Muscle of leg (tissue), 3 donors: ENCODE measurements at regions not wholly inside any gene's neighbourhood (a gene's known extent, or its start where the extent isn't known, plus 50 kb on each side); places are given as distances from the start of the nearest gene placed in this dataset.

ENCODE experiments used
- DNase-seq: peaks from one replicate; pipeline ENCODE4 v3.0.0; 2013
- H3K27ac ChIP-seq: one replicate; pipeline ENCODE4 v1.5.1; 2013; ENCODE audit warnings: mild to moderate bottlenecking, low read length, control low read depth
- H3K27me3 ChIP-seq: one replicate; pipeline ENCODE4 v1.6.1; 2013; ENCODE audit warnings: low read length; ENCODE audit not compliant: control insufficient read depth, insufficient read depth
- H3K36me3 ChIP-seq: one replicate; pipeline ENCODE4 v1.6.1; 2013; ENCODE audit warnings: low read length; ENCODE audit not compliant: control insufficient read depth, insufficient read depth
- H3K4me1 ChIP-seq: one replicate; pipeline ENCODE4 v1.6.1; 2013; ENCODE audit warnings: low read length; ENCODE audit not compliant: control insufficient read depth, insufficient read depth
- H3K4me3 ChIP-seq: one replicate; pipeline ENCODE4 v1.5.1; 2013; ENCODE audit warnings: low read length, control low read depth
- H3K9me3 ChIP-seq: replicated peaks from 2 replicates; pipeline ENCODE4 v1.6.1; 2013; ENCODE audit warnings: low read depth, low read length; ENCODE audit not compliant: control insufficient read depth
- WGBS: methylation state at CpG from one replicate; pipeline ENCODE4 v1.1.5; 2013; ENCODE audit warnings: missing lambda C conversion rate; ENCODE audit not compliant: insufficient coverage; 5-methylcytosine and 5-hydroxymethylcytosine counted together

DNA sequence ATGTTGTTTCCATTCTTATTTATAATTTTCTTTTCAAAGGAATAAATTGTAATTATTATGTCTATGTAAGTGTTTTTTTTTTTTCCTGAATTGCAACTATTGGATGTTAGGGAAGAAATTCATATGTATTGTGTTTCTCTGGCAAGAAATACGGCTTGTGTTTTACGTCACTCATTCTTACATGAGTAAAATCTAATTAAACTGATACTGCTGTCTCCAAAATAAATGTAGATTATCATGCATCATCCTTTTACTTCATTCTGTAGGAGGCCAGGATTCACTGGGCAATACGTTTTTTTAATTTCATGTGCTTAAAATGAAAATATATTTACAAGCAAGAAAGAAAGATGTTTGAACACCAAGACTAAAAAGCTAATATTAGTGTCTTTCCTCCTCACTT, 590.8 kb downstream of the OTOL1 start:
- Histone ChIP-seq H3K4me1 (no peaks in the 10 kb centered on the region), H3K9me3 (no peaks in the 10 kb centered on the region), H3K27me3 (no peaks in the 10 kb centered on the region), H3K27ac (no peak overlapping the region), H3K4me3 (no peak overlapping the region), H3K36me3 (no peaks in the 10 kb centered on the region)
- no peak for DNase-seq
- no CpG with 5 or more reads among the region's 3 CpGs for WGBS

DNA sequence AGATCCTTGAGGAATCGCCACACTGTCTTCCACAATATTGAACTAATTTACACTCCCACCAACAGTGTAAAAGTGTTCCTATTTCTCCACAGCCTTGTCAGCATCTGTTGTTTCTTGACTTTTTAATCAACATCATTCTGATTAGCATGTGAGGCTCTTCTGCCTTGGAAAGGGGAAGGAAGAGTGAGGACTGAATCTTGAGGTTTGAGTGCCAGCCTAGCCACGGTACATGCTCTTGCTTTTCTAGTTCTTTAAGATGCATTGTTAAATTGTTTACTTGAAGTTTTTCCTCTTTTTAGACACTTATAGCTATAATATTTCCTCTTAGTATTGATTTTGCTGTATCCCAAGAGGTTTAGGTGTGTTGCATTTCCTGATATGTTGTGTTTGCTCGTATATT, 596.1 kb downstream of the OTOL1 start:
- no peaks in the 10 kb centered on the region for H3K4me1 ChIP-seq
- no peaks in the 10 kb centered on the region for H3K36me3 ChIP-seq
- H3K27ac ChIP-seq, result no peak overlapping the region
- no peaks in the 10 kb centered on the region for H3K27me3 ChIP-seq
- H3K4me3 ChIP-seq, result no peak overlapping the region
- no CpG with 5 or more reads among the region's 3 CpGs for WGBS
- no peaks in the 10 kb centered on the region for H3K9me3 ChIP-seq
- DNase-seq, result no peak

DNA sequence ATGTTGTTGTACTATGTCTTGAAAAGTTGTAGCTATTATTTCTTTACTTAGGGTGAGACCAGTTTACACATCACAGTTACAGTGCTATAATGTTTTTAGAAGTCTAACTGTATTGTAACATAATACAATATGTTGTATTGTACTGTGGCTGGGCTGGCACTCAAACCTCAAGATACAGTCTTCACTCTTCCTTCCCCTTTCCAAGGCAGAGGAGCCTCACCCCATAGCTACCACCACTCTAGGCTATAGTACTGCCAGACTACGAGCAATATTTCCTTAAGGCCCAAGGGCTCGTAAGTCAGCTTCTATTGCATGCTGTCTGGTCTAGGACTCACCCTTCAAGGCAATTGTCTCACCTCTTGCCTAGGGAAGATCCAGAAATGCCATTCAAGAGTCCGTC, 597.7 kb downstream of the OTOL1 start:
- no peaks in the 10 kb centered on the region for H3K27me3 ChIP-seq
- 85% methylated on average over 3 of the region's 3 CpGs for WGBS
- H3K27ac ChIP-seq, result no peak overlapping the region
- no peaks in the 10 kb centered on the region for H3K4me1 ChIP-seq
- no peak overlapping the region for H3K4me3 ChIP-seq
- DNase-seq, result no peak
- H3K36me3 ChIP-seq, result no peaks in the 10 kb centered on the region
- no peaks in the 10 kb centered on the region for H3K9me3 ChIP-seq

DNA sequence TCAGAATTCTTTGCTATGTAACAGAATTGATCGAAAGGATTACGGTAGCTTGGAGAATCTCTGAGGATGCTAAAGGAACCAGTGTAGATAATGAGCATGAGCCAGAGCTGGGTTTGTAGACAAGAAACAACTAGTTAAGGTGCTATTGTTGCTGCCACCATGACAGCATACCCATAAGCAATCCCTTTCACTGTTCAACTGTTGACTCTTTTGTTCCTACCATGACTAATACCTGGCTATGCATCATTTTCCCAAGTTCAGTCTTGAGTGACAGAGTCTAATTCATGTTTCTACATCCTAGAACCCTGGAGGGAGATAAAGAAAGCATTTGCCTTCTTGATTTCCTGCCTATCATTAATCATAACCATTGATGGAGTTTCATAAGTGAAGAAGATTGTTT, 600.3 kb downstream of the OTOL1 start:
- no CpG with 5 or more reads among the region's 2 CpGs for WGBS
- no peaks in the 10 kb centered on the region for H3K4me1 ChIP-seq
- no peaks in the 10 kb centered on the region for H3K36me3 ChIP-seq
- H3K27me3 ChIP-seq, result no peaks in the 10 kb centered on the region
- no peak overlapping the region for H3K27ac ChIP-seq
- no peaks in the 10 kb centered on the region for H3K9me3 ChIP-seq
- H3K4me3 ChIP-seq, result no peak overlapping the region
- DNase-seq, result no peak

DNA sequence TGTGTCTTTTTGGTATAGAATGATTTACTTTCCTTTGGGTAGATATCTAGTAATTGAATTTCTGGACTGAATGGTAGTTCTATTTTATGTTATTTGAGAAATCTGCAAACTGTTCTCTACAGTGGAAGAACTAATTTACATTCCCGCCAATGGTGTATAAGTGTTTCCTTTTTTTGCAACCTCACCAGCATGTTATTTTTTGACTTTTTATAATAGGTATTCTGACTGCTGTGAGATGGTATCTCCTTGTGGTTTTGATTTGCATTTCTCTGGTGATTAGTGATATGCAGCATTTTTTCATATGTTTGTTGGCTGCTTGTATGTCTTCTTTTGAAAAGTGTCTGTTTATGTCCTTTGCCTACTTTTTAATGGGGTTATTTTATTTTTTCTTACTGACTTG, 607.2 kb downstream of the OTOL1 start:
- Histone ChIP-seq H3K27ac (no peak overlapping the region), H3K36me3 (no peaks in the 10 kb centered on the region), H3K4me1 (no peaks in the 10 kb centered on the region), H3K4me3 (no peak overlapping the region), H3K27me3 (no peaks in the 10 kb centered on the region), H3K9me3 (no peaks in the 10 kb centered on the region)
- WGBS, result no CpG with 5 or more reads among the region's 1 CpG
- DNase-seq, result no peak

DNA sequence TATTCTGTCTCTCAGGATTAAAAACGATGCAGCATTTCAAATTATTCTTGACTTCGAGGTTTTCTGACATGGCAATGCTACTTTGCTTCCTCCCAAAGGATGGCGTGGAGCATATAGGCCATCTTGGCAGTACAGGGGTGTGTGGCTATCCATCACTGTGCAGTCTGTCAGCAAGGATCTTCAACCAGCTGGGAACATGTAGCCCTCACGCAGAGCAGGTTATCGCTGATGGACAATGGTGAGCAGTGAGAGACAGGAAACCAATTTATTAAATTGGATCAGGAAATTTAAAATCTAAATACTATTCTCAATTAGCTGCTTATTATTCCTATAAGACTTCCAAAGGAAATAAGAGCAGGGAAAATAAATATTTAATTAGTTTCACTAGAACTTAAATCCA, 615.3 kb downstream of the OTOL1 start:
- Histone ChIP-seq H3K4me3 (no peak overlapping the region), H3K4me1 (no peaks in the 10 kb centered on the region), H3K36me3 (no peaks in the 10 kb centered on the region), H3K9me3 (no peaks in the 10 kb centered on the region), H3K27me3 (no peaks in the 10 kb centered on the region), H3K27ac (no peak overlapping the region)
- no peak for DNase-seq
- 83% methylated on average over 3 of the region's 5 CpGs for WGBS

DNA sequence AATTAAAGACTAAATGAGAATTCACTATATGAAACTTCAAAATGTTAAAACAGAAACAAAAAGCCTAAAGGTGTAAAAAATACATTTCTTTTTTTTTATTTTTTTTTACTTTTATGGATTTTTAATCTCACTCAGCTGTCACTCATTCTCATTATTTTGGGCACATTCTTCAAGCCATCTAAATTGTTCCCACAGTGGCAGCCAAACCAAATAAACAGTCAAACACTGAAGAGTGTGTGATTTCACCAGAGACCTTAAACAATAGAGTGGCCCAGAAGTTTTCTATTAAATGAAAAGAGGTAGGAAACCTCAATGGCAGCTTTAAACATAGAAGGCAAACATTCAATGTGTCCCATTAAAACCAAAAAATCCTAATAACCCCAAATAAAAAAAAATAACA, 616.1 kb downstream of the OTOL1 start:
- H3K9me3 ChIP-seq, result no peaks in the 10 kb centered on the region
- no peak for DNase-seq
- no peaks in the 10 kb centered on the region for H3K4me1 ChIP-seq
- H3K27ac ChIP-seq, result no peak overlapping the region
- H3K36me3 ChIP-seq, result no peaks in the 10 kb centered on the region
- H3K4me3 ChIP-seq, result no peak overlapping the region
- H3K27me3 ChIP-seq, result no peaks in the 10 kb centered on the region

DNA sequence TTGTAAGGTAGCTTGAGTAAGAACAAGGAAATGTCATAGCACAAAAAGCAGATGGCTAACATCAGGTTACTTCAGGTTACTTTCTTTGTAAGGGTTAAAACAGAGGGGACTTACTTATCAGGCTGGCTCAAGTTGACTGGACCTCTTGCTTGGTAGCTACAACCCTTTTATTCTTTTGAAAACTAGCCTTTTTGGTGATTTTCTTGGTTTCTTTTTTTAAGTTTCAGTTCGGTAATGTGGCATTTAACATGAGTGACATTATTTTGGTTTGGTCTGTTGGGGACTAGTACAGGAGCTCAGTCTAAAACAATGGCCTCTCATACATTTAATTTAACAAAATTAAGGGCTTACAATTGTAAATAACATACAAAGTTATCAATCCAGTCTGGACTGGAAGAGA, 621.4 kb downstream of the OTOL1 start:
- no CpG with 5 or more reads among the region's 1 CpG for WGBS
- Histone ChIP-seq H3K4me1 (no peaks in the 10 kb centered on the region), H3K36me3 (no peaks in the 10 kb centered on the region), H3K4me3 (no peak overlapping the region), H3K27me3 (no peaks in the 10 kb centered on the region), H3K9me3 (no peaks in the 10 kb centered on the region), H3K27ac (no peak overlapping the region)
- DNase-seq, result no peak

DNA sequence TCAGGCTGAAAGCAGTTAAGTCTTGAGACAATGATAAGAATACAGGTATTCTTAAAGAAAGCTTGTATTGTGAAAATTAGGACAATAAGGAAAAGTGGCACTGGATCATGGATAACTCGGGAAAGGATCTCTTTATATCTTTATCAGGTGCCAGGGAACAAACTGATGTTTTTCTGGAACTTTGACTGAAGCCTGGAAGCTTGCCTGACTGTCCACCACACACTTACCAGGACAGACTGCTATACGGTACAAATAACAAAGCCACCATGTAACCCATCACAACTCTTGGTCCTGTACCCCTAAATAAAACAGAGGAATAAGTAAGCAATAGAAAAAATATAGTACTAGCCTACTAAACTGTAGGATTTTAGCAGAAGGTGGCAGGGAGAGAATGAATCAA, 623.0 kb downstream of the OTOL1 start:
- no peaks in the 10 kb centered on the region for H3K4me1 ChIP-seq
- no peaks in the 10 kb centered on the region for H3K36me3 ChIP-seq
- H3K4me3 ChIP-seq, result no peak overlapping the region
- no peaks in the 10 kb centered on the region for H3K9me3 ChIP-seq
- WGBS, result no CpG with 5 or more reads among the region's 2 CpGs
- DNase-seq, result no peak
- no peaks in the 10 kb centered on the region for H3K27me3 ChIP-seq
- no peak overlapping the region for H3K27ac ChIP-seq

DNA sequence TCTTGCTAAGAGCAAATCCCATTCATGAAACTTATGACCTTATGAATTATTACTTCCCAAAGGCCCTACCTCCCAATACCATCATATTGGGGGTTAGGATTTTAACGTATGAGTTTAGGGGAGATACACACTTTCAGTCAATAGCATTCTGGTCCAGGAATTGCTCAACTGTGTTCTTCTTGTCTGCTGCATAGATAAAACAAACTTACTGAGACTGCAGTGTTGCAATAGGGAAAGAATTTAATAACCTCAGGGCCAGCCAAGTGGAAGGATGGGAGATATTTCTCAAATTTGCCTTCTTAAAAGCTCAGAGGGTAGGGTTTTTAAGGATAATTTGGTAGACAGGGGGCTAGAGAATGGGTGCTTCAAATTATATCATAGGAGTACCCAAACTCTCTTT, 625.8 kb downstream of the OTOL1 start:
- DNase-seq, result no peak
- Histone ChIP-seq H3K4me3 (no peak overlapping the region), H3K27ac (no peak overlapping the region), H3K4me1 (no peaks in the 10 kb centered on the region), H3K27me3 (no peaks in the 10 kb centered on the region), H3K9me3 (no peaks in the 10 kb centered on the region), H3K36me3 (no peaks in the 10 kb centered on the region)
- no CpG with 5 or more reads among the region's 1 CpG for WGBS

DNA sequence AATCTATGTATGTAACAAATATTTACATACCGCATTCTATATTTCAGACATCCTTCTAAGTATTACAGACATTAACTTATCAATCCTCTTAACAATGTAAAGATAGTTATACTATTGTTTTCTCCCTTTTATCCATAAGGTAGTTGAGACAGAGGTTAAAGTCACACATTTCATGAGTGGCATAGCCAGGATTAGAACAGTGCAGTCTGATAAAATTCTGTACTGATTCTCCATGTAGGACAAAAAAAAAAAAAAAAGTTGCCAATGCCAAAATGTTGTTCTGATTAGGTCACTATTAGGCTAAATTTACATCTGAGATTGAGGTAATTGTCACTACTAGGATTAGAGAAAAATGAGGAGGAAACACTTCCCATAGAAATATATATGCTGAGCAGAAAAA, 629.2 kb downstream of the OTOL1 start:
- WGBS, result no CpG with 5 or more reads among the region's 1 CpG
- DNase-seq, result no peak
- Histone ChIP-seq H3K27me3 (no peaks in the 10 kb centered on the region), H3K4me1 (no peaks in the 10 kb centered on the region), H3K4me3 (no peak overlapping the region), H3K27ac (no peak overlapping the region), H3K9me3 (no peaks in the 10 kb centered on the region), H3K36me3 (no peaks in the 10 kb centered on the region)
